A673 (cell line): ENCODE measurements at regions not wholly inside any gene's neighbourhood (a gene's known extent, or its start where the extent isn't known, plus 50 kb on each side); places are given as distances from the start of the nearest gene placed in this dataset.

Source experiments
- BruUV-seq: library from RNA; stranded (reverse); fragments of 400-500 nt; replicated peaks from 2 replicates; lab custom pipeline; 2021; lab: Mats Ljungman, UMichigan
- CTCF ChIA-PET: fragments of 300-600 bp; sonication (Branson Sonifier 250); formaldehyde crosslinking; loops from one replicate; lab custom pipeline; 2022; ENCODE audit warnings: antibody characterized with exemption; lab: Charles Lee
- POLR2A ChIA-PET: fragments of 300-600 bp; sonication (Branson Sonifier 250); formaldehyde crosslinking; loops from one replicate; lab custom pipeline; 2022; ENCODE audit warnings: antibody characterized with exemption; ENCODE audit not compliant: low non-redundant PET; lab: Charles Lee
- DNase-seq: peaks from one replicate; pipeline ENCODE4 v3.0.0-alpha.2; 2015; ENCODE audit warnings: low spot score
- H3K27ac ChIP-seq: fragments of 200-600 bp; sonication (generic); 2 replicates; pipeline ENCODE4 v1.5.1; 2016; ENCODE audit warnings: mixed run types, low read depth, mild to moderate bottlenecking, mixed read lengths, antibody characterized with exemption, low read length; ENCODE audit not compliant: poor library complexity, severe bottlenecking
- H3K27me3 ChIP-seq: fragments of 200-600 bp; sonication (generic); replicated peaks from 2 replicates; pipeline ENCODE4 v1.6.1; 2017; ENCODE audit warnings: mixed run types, low read depth, mild to moderate bottlenecking, mixed read lengths, antibody characterized with exemption, low read length; ENCODE audit not compliant: insufficient read depth, poor library complexity
- H3K36me3 ChIP-seq: fragments of 200-600 bp; sonication (generic); 2 replicates; pipeline ENCODE4 v1.6.1; 2016; ENCODE audit warnings: mixed run types, mild to moderate bottlenecking, mixed read lengths, antibody characterized with exemption, low read length; ENCODE audit not compliant: insufficient read depth, poor library complexity, severe bottlenecking
- H3K4me1 ChIP-seq: fragments of 200-600 bp; sonication (generic); 2 replicates; pipeline ENCODE4 v1.6.1; 2017; ENCODE audit warnings: mixed run types, mild to moderate bottlenecking, mixed read lengths, antibody characterized with exemption, low read length; ENCODE audit not compliant: insufficient read depth, poor library complexity, severe bottlenecking
- H3K4me3 ChIP-seq: fragments of 200-600 bp; sonication (generic); 2 replicates; pipeline ENCODE4 v1.5.1; 2016; ENCODE audit warnings: low read depth, mixed run types, mild to moderate bottlenecking, mixed read lengths, low read length; ENCODE audit not compliant: poor library complexity, severe bottlenecking
- H3K9me3 ChIP-seq: fragments of 200-600 bp; sonication (generic); 2 replicates; pipeline ENCODE4 v1.6.1; 2016; ENCODE audit warnings: mixed run types, low read depth, mild to moderate bottlenecking, mixed read lengths, antibody characterized with exemption, low read length; ENCODE audit not compliant: poor library complexity, severe bottlenecking
- CTCF ChIP-seq: fragments of 300-800, 200-600 bp; sonication (generic); conservative IDR thresholded peaks from 2 replicates; pipeline ENCODE4 v1.5.1; 2017; ENCODE audit warnings: low read depth, mild to moderate bottlenecking, antibody characterized with exemption, low read length, moderate library complexity, mixed read lengths
- EZH2 ChIP-seq: fragments of 200-600 bp; sonication (generic); IDR thresholded peaks from 2 replicates; pipeline ENCODE4 v1.6.1; 2017; ENCODE audit warnings: borderline replicate concordance, low read depth, mild to moderate bottlenecking, mixed read lengths, antibody characterized with exemption, low read length; ENCODE audit not compliant: poor library complexity, severe bottlenecking
- intact Hi-C: fragments of 100-400 bp; cut with micrococcal nuclease; formaldehyde crosslinking; loops from one replicate; pipeline ENCODE4 v1.10.0; 2022; ENCODE audit not compliant: unreplicated experiment

DNA sequence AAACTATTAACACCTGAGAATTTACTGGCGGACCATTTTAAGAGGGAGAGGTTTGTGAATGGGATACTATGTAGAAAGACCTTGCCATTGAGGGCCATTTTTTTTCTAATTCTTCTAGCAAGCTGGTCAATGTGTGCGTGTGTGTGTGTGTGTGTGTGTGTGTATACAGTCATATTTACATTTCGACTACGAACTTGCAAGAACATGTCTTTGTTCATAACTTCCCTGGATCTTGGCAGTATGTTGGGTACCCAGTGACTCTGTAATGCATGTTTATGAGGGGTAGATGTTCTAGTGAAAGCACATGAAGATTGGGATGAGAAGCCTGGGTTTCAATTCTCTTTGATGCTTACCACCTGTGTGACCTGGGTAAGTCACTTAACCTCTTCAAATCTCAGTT lies 133.6 kb downstream of the UBE2E3 start:
- no peaks in the 10 kb centered on the region for H3K4me1 ChIP-seq
- no TSS peak for BruUV-seq
- TF ChIP-seq CTCF (no peak), EZH2 (no peak)
- no peaks in the 10 kb centered on the region for H3K27me3 ChIP-seq
- no peaks in the 10 kb centered on the region for H3K36me3 ChIP-seq
- no peak overlapping the region for H3K27ac ChIP-seq
- no peaks in the 10 kb centered on the region for H3K9me3 ChIP-seq
- ChIA-PET POLR2A (no interaction called here), CTCF (no interaction called here)
- no peak for DNase-seq
- intact Hi-C loops = no loop called here
- H3K4me3 ChIP-seq = no peak overlapping the region

- intact Hi-C loops = no loop called here
- Histone ChIP-seq H3K27me3 (no peaks in the 10 kb centered on the region), H3K36me3 (no peaks in the 10 kb centered on the region), H3K27ac (no peak overlapping the region), H3K9me3 (no peaks in the 10 kb centered on the region), H3K4me1 (no peaks in the 10 kb centered on the region), H3K4me3 (no peak overlapping the region)
- CTCF ChIA-PET = no interaction called here
- no peak for DNase-seq
- BruUV-seq = no TSS peak
- POLR2A ChIA-PET = no interaction called here
- no peak for TF ChIP-seq EZH2
- TF ChIP-seq CTCF = no peak
These were observed 135.9 kb downstream of the UBE2E3 start for GRCh38 chr2:181116261-181116660.

- Histone ChIP-seq H3K27ac (no peak overlapping the region), H3K27me3 (no peaks in the 10 kb centered on the region), H3K36me3 (no peaks in the 10 kb centered on the region), H3K4me1 (no peaks in the 10 kb centered on the region), H3K9me3 (no peaks in the 10 kb centered on the region), H3K4me3 (no peak overlapping the region)
- BruUV-seq = no TSS peak
- ChIA-PET CTCF (no interaction called here), POLR2A (no interaction called here)
- no peak for DNase-seq
- TF ChIP-seq CTCF (no peak), EZH2 (no peak)
- intact Hi-C loops = no loop called here
These were observed 137.0 kb downstream of the UBE2E3 start for GRCh38 chr2:181117206-181117925.
